Germinal center (tissue), 1 donor: ENCODE measurements at regions not wholly inside any gene's neighbourhood (a gene's known extent, or its start where the extent isn't known, plus 50 kb on each side); places are given as distances from the start of the nearest gene placed in this dataset.
"Not testable (repeated sequence)": the region's sequence is repeated elsewhere in the genome, so short reads cannot be mapped to it uniquely, and the experiment has no call there.

ENCODE experiments used
- DNase-seq: peaks from one replicate; pipeline ENCODE4 v3.0.0; 2012; ENCODE audit warnings: mixed read lengths, low spot score

GRCh38 chr16:52976539-52977167, 76.0 kb downstream of the CHD9NB start:
- peak; percentile 15 for DNase-seq

GRCh38 chr16:52967744-52968143, 85.0 kb downstream of the CHD9NB start:
- DNase-seq: no peak

DNA sequence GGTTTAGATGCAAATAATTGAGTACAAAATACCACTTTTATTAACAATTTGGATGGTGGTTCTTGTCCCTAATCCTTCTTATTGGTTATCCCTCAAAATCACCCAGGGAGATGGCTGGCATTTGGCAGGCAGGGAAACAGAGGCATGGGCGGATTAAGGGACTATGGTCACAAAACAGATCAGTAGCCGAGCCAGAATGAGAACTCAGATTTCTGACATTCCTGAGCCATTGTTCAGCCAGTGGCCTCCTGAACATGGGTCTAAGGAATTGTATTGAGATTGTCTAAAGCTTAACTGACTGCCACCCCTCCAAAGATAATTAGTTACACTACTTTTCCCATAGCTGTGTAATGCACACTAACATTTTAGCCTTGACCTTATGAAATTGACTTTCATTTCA, 88.4 kb downstream of the CHD9NB start:
- no peak for DNase-seq

DNA sequence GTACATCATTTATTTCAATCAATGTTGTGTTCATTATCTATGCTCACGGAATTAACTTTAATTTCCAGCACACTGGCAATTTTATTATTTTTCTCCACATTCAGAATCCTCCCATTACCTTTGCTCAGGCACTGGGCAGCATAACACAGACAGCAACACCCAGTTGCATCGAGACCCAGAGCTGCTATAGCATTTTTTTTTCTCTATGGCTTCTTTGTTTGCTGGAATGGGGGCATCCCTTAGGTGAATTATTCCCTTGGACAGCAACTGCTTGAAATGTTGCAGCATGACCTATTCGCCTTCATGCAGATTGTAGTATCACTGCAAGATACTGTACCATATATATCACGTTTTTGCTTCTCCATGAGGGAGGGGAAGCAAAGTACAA, 88.8 kb downstream of the CHD9NB start:
- DNase-seq: no peak

GRCh38 chr16:52963212-52963854, 89.4 kb downstream of the CHD9NB start:
- DNase-seq: no peak

- no peak for DNase-seq
Measured at GRCh38 chr16:52958951-52959350, 93.7 kb downstream of the CHD9NB start.

GRCh38 chr16:52957199-52957598, 95.5 kb downstream of the CHD9NB start:
- DNase-seq: no peak

- DNase-seq: no peak
Measured at GRCh38 chr16:52956044-52956443, 96.7 kb downstream of the CHD9NB start.

DNA sequence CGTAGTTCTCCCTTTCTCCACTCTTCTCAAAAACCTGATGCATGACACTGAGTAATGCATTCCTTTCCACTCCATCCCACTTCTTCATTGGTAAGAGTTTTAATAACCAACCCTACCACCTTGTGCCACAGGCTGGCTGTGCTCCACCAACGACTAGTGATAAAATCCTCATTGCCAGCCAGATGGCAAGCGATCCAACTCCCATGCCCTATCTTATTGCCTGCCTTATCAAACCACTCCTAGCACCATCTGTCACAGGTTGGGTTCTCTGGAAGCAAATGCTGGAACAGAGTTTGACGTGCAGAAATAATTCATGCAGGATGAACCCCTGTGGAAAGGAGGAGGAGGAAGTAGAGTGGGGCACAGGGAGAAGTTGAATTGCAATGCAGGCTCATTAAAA, 99.5 kb downstream of the CHD9NB start:
- DNase-seq: no peak

- DNase-seq: no peak
Measured at GRCh38 chr16:52948946-52949345, 103.8 kb downstream of the CHD9NB start.

DNA sequence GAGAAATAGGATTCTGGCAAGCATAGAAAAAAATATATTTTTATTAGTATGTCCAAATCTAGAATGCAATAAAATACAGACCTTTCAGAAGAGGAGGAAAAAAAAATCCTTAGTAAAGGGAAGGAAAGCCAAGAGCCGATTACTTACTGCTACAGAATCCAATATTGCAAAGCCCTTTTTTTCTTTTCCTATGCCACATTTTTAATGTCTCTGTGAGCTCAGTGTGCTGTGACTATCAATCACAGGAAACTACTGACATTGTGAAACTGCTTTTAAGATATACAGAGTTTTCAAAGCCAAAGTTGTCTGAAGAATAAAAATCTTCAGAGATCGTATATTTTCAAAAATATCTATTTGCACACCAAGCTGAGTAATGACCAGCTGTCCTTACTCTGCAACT, 120.4 kb downstream of the CHD9NB start:
- DNase-seq: no peak

DNA sequence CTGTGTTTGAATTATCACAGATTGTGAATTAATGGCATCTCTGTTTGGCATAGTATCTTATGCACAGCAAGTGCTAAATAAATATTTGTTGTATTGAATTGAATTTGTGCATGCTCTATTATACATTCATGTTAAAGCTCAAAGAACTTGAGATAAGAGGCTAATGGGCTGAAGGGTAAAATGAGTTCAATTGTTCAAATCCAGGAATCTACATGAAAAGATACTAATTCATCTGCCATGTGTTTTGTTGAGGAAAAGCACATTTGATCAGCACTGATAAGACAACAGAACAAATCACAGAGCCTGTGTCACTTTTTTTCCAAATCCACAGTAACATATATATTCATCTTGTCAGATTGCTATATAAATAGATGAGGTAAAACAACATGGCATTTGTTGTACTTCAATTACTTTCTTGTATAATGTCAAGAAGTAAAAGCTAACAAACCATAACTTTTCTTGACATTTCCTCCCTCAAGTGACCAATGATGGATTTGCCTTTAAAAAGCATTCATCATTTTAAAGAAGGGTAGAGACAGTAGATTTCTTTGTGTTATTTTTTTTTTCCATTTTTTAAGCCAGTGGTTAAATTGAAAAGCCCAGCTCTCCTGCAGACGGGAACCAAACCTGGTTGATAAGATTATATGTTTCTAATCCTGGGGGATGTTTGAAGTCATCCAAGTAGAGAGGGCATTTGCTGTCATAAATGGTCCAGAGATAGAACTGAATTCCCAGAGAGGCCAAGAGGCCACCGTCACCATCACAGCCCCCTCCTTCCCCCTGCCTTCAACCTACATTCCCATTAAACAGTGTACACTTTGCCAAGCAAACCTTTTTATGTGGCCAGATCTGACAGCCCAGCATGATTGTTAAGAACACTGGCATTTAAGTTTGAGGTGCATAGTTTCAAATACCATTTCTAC, 123.0 kb downstream of the CHD9NB start:
- DNase-seq: no peak

GRCh38 chr16:52928955-52929354, 123.7 kb downstream of the CHD9NB start:
- DNase-seq: no peak

- DNase-seq: no peak
Measured at GRCh38 chr16:52925143-52925542, 127.6 kb downstream of the CHD9NB start.

DNA sequence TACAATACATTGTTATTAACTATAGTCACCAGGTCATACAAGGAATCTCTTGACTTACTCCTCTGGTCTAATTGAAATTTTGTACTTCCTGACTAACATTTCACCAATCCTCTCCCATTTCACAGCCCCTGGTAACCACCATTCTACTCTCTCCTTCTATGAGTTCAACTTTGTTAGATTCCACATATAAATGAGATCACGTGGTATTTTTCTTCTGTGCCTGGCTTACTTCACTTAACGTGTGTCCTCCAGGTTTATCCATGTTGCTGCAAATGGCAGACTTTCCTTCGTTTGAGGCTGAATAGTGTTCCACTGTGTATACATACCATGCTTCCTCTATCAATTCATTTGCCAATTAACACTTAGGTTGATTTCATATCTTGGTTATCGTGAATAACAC, 128.5 kb downstream of the CHD9NB start:
- DNase-seq: no peak

- no peak for DNase-seq
Measured at GRCh38 chr16:52921104-52921503, 131.6 kb downstream of the CHD9NB start.

- no peak for DNase-seq
Measured at GRCh38 chr16:52920331-52920730, 132.4 kb downstream of the CHD9NB start.

- no peak for DNase-seq
Measured at GRCh38 chr16:52914428-52914827, 138.3 kb downstream of the CHD9NB start.

DNA sequence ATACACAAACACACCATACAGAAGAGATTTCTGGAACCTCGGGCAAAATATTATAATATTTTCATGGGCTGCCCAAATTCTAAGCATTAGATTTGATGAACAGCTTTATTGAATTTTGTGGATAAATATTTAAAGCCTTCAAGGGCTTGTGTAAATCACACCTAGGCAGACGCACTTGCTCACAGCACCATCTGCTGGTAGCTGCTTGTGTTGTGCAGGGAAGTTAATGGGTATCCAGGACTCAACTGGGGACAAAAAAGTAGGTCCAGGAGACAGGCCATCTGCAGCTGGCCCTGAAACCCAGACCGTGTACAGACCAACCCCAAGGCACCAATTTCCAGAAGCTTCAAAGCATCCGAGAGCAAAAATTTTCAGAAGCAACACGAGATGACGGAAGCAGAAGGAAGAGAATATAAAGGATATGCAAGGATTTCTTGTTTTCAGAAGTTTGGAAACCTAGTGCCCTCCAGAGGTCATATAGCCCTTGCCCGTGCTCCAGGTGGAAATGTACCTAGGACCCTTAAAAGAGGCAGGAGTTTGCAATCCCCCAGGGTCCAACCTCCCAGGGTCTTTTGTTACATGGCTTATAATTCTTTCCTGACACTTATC, 140.0 kb downstream of the CHD9NB start:
- peak; percentile 42 for DNase-seq

DNA sequence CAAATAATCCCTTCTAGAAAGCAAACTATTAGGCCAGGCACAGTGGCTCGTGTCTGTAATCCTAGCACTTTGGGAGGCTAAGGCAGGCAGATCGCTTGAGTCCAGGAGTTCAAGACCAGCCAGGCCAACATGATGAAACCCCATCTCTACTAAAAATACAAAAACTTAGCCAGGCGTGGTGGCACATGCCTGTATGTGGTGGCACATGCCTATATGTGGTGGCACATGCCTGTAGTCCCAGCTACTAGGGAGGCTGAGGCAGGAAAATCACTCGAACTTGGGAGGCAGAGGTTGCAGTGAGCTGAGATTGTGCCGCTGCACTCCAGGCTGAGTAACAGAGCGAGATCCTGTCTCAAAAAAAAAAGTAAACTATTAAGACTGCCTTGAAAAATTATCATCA, 144.6 kb downstream of the CHD9NB start:
- DNase-seq: not testable (repeated sequence)

DNA sequence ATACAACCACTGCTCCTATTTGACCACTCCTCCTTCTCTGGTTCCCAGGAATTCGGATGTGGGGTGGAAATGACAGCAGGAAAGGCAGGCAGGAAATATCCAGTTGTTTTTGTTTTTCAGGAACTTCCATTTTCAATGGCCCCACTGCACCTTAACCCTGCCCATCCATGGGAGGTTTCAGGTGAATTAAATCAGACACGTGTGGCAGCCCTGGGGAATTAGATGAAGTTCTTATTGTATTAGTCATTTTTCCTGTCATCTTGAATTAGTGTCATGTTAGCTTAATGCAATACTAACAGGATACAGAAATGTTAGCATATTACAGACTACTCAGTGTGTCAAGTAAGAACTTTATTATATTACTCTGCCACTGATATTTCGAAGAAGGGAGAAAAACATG, 146.4 kb downstream of the CHD9NB start:
- DNase-seq: no peak

GRCh38 chr16:52896478-52897164, 156.1 kb downstream of the CHD9NB start:
- no peak for DNase-seq
